HG03442 (cell line): ENCODE measurements at regions not wholly inside any gene's neighbourhood (a gene's known extent, or its start where the extent isn't known, plus 50 kb on each side); places are given as distances from the start of the nearest gene placed in this dataset.
A peak's percentile ranks its signal among the peaks of the same experiment; 100 is the strongest.

Source experiments
- ATAC-seq: cut with Tn5 transposase; IDR thresholded peaks from one replicate; pipeline ENCODE4 v1.9.1; 2021; ENCODE audit warnings: mild to moderate bottlenecking, moderate library complexity; ENCODE audit not compliant: unreplicated experiment

DNA sequence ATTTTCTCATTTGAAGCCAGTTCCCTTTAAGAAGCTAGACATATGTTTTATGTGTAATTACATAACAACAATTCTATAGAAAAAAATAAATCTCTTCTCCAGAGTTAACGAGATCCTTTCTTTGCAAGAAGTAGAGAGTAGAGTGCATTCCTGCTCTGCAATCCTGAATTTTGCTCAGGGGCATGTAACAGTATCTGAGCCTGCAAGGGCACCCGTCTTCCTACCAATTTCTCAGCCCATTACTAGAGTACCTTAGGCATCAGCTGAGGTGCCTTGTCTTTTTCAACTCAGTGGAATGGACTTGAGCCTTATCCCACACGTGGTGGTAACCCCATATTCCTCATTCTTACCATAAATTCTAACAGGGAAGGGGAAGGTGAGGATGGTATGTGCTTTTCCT, 205.9 kb downstream of the IKZF2 start:
- ATAC-seq: no peak

DNA sequence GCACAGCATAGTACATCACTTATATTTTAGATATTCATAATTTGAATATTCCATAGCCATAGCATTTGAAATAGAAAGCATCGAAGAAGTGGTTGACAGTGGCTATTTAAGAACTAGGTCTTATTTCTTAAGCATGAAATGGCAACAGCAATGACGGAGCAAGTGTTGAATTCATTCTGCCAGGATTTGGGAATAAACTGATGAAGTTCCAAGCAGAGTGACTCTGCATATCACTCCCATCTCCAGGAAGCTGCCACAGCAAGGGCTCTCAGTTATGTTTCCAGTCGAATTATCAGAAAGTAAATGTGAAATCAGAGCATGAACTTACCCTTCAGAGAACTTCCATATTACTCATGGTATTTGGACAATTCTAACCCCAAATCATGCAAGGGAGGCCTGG, 208.1 kb downstream of the IKZF2 start:
- no peak for ATAC-seq

DNA sequence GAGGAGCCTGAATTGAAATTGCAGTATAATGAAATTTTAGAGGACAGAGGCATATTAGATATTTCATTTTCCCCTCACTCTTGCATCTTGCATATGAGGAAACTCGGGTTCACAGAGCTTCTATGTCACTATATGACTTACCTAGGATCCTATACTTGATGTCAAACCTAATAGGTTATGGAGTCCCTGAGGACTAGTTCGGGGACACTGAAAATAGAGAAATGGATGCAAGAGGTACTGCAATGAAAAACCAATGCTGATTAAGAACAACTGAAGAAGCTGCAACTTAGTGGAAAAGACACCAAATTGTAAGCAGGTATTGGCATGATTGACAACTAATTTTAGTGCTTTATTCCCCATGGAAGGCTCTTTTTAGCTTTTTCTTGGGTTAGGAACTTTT, 210.1 kb downstream of the IKZF2 start:
- no peak for ATAC-seq

DNA sequence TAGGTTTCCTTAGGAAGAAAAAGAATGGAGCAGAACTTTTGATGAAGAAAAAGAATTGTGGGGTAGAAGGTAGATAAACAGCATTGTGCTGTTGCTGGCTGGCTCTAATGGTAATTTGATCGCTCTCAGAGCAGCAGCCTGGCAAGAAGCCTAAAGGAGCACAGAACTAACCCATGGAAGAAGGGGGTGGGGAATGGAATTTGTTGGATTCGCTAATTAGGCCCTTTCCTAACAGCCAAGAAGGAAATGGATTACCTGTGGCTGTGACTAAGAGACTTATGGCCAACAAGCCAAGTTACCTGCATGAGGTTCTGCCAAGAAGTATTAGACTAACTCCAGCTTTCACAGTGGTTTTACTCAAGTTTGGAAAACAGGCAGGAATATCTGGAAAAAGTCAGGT, 210.6 kb downstream of the IKZF2 start:
- no peak for ATAC-seq

GRCh38 chr2:212939777-212940531, 211.5 kb downstream of the IKZF2 start:
- no peak for ATAC-seq

- no peak for ATAC-seq
These were observed 213.1 kb downstream of the IKZF2 start for GRCh38 chr2:212938144-212938793.

GRCh38 chr2:212936572-212936971, 214.8 kb downstream of the IKZF2 start:
- no peak for ATAC-seq

GRCh38 chr2:212935752-212936151, 215.7 kb downstream of the IKZF2 start:
- ATAC-seq: no peak

GRCh38 chr2:212931271-212931670, 220.1 kb downstream of the IKZF2 start:
- no peak for ATAC-seq

- no peak for ATAC-seq
These were observed 220.7 kb downstream of the IKZF2 start for GRCh38 chr2:212930556-212931260.

- ATAC-seq: no peak
These were observed 221.4 kb downstream of the IKZF2 start for GRCh38 chr2:212929971-212930370.

GRCh38 chr2:212929116-212929515, 222.3 kb downstream of the IKZF2 start:
- peak; percentile 67 for ATAC-seq

DNA sequence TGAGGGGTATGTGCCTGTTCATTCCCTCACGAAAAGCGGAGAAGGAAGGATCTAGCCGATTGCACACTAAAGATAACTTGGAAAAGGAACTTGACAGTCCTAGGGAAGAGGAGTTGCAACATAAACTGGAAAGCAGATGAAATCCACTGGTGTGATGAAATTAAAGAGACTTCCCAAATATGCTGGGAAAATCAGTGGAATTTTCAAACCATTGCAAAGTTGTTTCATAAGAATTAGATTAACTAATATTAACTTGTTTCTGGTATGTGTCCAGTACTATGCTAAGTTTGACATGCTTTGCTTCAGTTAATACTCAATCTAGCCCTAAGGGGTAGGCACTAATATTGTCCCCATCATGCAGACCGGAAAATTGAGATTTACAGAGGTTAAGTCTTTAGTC, 222.7 kb downstream of the IKZF2 start:
- ATAC-seq: no peak

- no peak for ATAC-seq
These were observed 224.5 kb downstream of the IKZF2 start for GRCh38 chr2:212926940-212927339.

- no peak for ATAC-seq
These were observed 228.0 kb downstream of the IKZF2 start for GRCh38 chr2:212923393-212923792.

DNA sequence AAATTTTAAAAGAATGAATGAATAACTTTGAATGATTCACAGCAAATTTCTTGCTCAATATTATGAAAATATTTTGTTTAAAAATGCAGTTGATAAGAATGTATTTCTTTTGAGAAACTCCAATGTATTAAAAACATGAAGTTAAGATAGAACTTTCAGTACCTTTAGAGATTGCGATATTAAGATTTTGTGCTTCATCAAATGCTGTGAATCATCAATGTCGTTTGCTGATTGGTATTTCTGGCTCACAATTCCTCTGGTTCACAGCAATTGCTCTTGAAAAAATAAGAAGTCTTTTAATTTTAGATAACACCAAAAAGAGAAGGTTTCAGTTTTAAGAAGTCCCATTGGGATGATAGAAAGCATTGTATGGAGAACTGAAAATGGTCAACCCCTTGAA, 228.7 kb downstream of the IKZF2 start:
- ATAC-seq: no peak

- no peak for ATAC-seq
These were observed 229.7 kb downstream of the IKZF2 start for GRCh38 chr2:212921711-212922110.

GRCh38 chr2:212921061-212921460, 230.4 kb downstream of the IKZF2 start:
- no peak for ATAC-seq

DNA sequence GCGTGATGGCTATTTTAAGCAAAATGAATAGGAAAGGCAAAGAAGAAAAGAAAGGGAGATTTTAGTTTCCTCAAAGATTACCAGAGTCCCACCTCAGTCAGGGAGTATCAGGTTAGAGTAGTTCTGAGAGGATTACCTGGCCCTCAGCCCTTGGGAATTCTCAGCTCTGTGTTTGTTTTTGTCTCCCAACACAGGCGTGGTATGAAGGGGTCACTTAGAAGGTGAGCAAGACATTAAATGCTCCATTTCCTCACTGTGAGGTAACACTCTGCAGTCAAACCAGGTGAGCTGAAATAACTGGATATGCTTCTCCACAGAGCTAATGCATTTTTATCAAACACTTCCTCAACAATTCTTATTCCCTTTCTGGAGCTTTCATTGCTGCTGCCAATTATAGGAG, 232.2 kb downstream of the IKZF2 start:
- no peak for ATAC-seq

GRCh38 chr2:212918336-212918735, 233.1 kb downstream of the IKZF2 start:
- ATAC-seq: no peak

DNA sequence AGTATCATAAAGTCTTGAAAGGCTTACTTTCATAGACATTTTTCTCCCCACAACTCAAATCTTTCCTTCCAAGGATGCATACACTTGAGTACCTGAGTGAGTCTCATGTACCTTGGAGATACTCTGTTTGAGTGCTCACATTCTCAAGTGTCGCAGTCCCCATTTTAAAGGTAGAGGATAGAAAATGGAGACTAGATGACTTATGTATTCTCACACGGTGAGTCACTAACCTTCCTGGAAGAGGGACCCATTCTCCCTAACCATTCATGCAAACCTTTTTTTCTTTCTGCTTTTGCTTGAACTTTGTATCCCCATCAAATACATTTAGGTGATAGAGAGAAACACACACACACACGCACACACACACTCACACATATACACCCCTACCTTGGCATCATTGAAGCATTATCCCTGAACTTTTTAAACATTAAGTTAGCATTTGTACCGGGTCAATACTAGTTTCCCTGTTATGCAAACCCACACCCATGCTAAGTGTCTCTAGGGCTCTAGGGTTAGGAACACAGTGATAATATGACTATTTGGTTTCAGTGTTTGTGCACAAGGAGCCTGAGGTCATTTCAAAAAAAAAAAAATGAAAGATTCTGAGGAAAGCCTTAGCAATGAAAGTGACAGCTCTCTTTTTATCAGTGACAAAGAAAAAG, 236.2 kb downstream of the IKZF2 start:
- peak; percentile 79 for ATAC-seq

DNA sequence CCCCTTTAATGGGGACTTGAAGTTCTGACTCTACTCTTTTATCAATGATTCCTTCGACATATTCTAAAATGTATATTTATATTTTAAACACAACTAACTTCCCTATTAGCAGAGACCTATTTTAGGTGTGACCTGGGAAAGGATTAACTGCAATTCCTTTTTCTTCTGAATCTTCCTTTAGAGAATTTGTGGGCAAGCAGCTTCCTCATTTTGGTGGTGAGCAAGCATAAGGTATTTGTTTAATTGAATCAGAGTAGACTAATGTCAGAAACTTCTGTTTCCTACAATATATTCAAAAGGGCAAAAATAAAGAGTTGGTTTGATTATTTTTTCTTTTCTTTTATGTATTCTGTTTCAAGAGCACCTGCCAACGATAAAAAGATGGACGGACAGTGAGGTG, 237.0 kb downstream of the IKZF2 start:
- no peak for ATAC-seq
